ENCODE measurements at regions not wholly inside any gene's neighbourhood (a gene's known extent, or its start where the extent isn't known, plus 50 kb on each side); places are given as distances from the start of the nearest gene placed in this dataset.

GRCh38 chr12:127052511-127053232 lies 1214.3 kb upstream of the TMEM132C start:
- H3K9ac ChIP-seq (ENCODE audit: low read length in 3 of 3) = no peak overlapping the region
- H3K36me3 ChIP-seq (ENCODE audit: control insufficient read depth in 2 of 3, insufficient read depth in 3 of 3, low read length in 3 of 3) = no peaks in the 10 kb centered on the region
- DNase-seq (no peak), FAIRE-seq (no peak)
- TF ChIP-seq CTCF (IDR thresholded peaks at IDR 0.05; ENCODE audit: borderline replicate concordance, extremely low read depth, insufficient read depth) = no peak
- no peak overlapping the region for H3K27ac ChIP-seq (ENCODE audit: low read depth in 2 of 2, low read length in 2 of 2)
- no peaks in the 10 kb centered on the region for H3K9me3 ChIP-seq (ENCODE audit: control insufficient read depth in 2 of 3, insufficient read depth in 1 of 3, low read length in 3 of 3)
- H3K4me1 ChIP-seq (ENCODE audit: control insufficient read depth in 2 of 3, insufficient read depth in 2 of 3, low read depth in 1 of 3, low read length in 3 of 3) = no peaks in the 10 kb centered on the region
- H3K27me3 ChIP-seq (ENCODE audit: control insufficient read depth, insufficient read depth, low read length) = no peaks in the 10 kb centered on the region
- intact Hi-C loops (cut with DNase I) = no loop called here
- H3K4me3 ChIP-seq (ENCODE audit: low read length in 3 of 3) = no peak overlapping the region

- no peaks in the 10 kb centered on the region for H3K36me3 ChIP-seq (ENCODE audit: control insufficient read depth in 2 of 3, insufficient read depth in 3 of 3, low read length in 3 of 3)
- H3K27ac ChIP-seq (ENCODE audit: low read depth in 2 of 2, low read length in 2 of 2) = no peak overlapping the region
- no peaks in the 10 kb centered on the region for H3K4me1 ChIP-seq (ENCODE audit: control insufficient read depth in 2 of 3, insufficient read depth in 2 of 3, low read depth in 1 of 3, low read length in 3 of 3)
- FAIRE-seq (no peak), DNase-seq (no peak)
- H3K9ac ChIP-seq (ENCODE audit: low read length in 3 of 3) = no peak overlapping the region
- no peak for TF ChIP-seq CTCF (IDR thresholded peaks at IDR 0.05; ENCODE audit: borderline replicate concordance, extremely low read depth, insufficient read depth)
- H3K4me3 ChIP-seq (ENCODE audit: low read length in 3 of 3) = no peak overlapping the region
- intact Hi-C loops (cut with DNase I) = no loop called here
- no peaks in the 10 kb centered on the region for H3K9me3 ChIP-seq (ENCODE audit: control insufficient read depth in 2 of 3, insufficient read depth in 1 of 3, low read length in 3 of 3)
- H3K27me3 ChIP-seq (ENCODE audit: control insufficient read depth, insufficient read depth, low read length) = no peaks in the 10 kb centered on the region
Measured at GRCh38 chr12:127054531-127054930, 1212.4 kb upstream of the TMEM132C start.

- Histone ChIP-seq H3K27ac (ENCODE audit: low read depth in 2 of 2, low read length in 2 of 2) (no peak overlapping the region), H3K27me3 (ENCODE audit: control insufficient read depth, insufficient read depth, low read length) (no peaks in the 10 kb centered on the region), H3K4me1 (ENCODE audit: control insufficient read depth in 2 of 3, insufficient read depth in 2 of 3, low read depth in 1 of 3, low read length in 3 of 3) (no peaks in the 10 kb centered on the region), H3K36me3 (ENCODE audit: control insufficient read depth in 2 of 3, insufficient read depth in 3 of 3, low read length in 3 of 3) (no peaks in the 10 kb centered on the region), H3K9me3 (ENCODE audit: control insufficient read depth in 2 of 3, insufficient read depth in 1 of 3, low read length in 3 of 3) (no peaks in the 10 kb centered on the region), H3K9ac (ENCODE audit: low read length in 3 of 3) (no peak overlapping the region), H3K4me3 (ENCODE audit: low read length in 3 of 3) (no peak overlapping the region)
- TF ChIP-seq CTCF (IDR thresholded peaks at IDR 0.05; ENCODE audit: borderline replicate concordance, extremely low read depth, insufficient read depth) = no peak
- intact Hi-C loops (cut with DNase I) = no loop called here
- FAIRE-seq (no peak), DNase-seq (no peak)
Measured at GRCh38 chr12:127060310-127060847, 1206.6 kb upstream of the TMEM132C start.
